ENCODE measurements at regions not wholly inside any gene's neighbourhood (a gene's known extent, or its start where the extent isn't known, plus 50 kb on each side); places are given as distances from the start of the nearest gene placed in this dataset.
"Not testable (repeated sequence)": the region's sequence is repeated elsewhere in the genome, so short reads cannot be mapped to it uniquely, and the experiment has no call there.

- not testable (repeated sequence) for DNase-seq (ENCODE audit: low read depth)
Measured at GRCh38 chr6:57985734-57986133, 668.3 kb downstream of the PRIM2 start.

- not testable (repeated sequence) for DNase-seq (ENCODE audit: low read depth)
Measured at GRCh38 chr6:57986584-57986983, 669.2 kb downstream of the PRIM2 start.

- peak; percentile 47 for DNase-seq (ENCODE audit: low read depth)
Measured at GRCh38 chr6:57989520-57990080, 672.2 kb downstream of the PRIM2 start.

- not testable (repeated sequence) for DNase-seq (ENCODE audit: low read depth)
Measured at GRCh38 chr6:57998858-57999619, 681.6 kb downstream of the PRIM2 start.

GRCh38 chr6:58000233-58000632 lies 682.8 kb downstream of the PRIM2 start:
- DNase-seq (ENCODE audit: low read depth): not testable (repeated sequence)

- DNase-seq (ENCODE audit: low read depth): peak; percentile 24
Measured at GRCh38 chr6:58003417-58004167, 686.2 kb downstream of the PRIM2 start.

GRCh38 chr6:58007334-58008000 lies 690.0 kb downstream of the PRIM2 start:
- DNase-seq (ENCODE audit: low read depth): peak; percentile 67

GRCh38 chr6:58008001-58008335 lies 690.5 kb downstream of the PRIM2 start:
- not testable (repeated sequence) for DNase-seq (ENCODE audit: low read depth)

- not testable (repeated sequence) for DNase-seq (ENCODE audit: low read depth)
Measured at GRCh38 chr6:58011954-58012600, 694.6 kb downstream of the PRIM2 start.

GRCh38 chr6:58016614-58017013 lies 699.2 kb downstream of the PRIM2 start:
- not testable (repeated sequence) for DNase-seq (ENCODE audit: low read depth)

- DNase-seq (ENCODE audit: low read depth): not testable (repeated sequence)
Measured at GRCh38 chr6:58028188-58028587, 710.8 kb downstream of the PRIM2 start.

GRCh38 chr6:58038213-58038612 lies 720.8 kb downstream of the PRIM2 start:
- not testable (repeated sequence) for DNase-seq (ENCODE audit: low read depth)

GRCh38 chr6:58046584-58046983 lies 729.2 kb downstream of the PRIM2 start:
- DNase-seq (ENCODE audit: low read depth): not testable (repeated sequence)

GRCh38 chr6:58047389-58047788 lies 730.0 kb downstream of the PRIM2 start:
- DNase-seq (ENCODE audit: low read depth): not testable (repeated sequence)

GRCh38 chr6:58047865-58048264 lies 730.4 kb downstream of the PRIM2 start:
- DNase-seq (ENCODE audit: low read depth): peak; percentile 18

GRCh38 chr6:58055465-58056176 lies 738.2 kb downstream of the PRIM2 start:
- peak; percentile 36 for DNase-seq (ENCODE audit: low read depth)

- DNase-seq (ENCODE audit: low read depth): peak; percentile 71
Measured at GRCh38 chr6:58059701-58060100, 742.3 kb downstream of the PRIM2 start.

GRCh38 chr6:58063542-58063941 lies 746.1 kb downstream of the PRIM2 start:
- not testable (repeated sequence) for DNase-seq (ENCODE audit: low read depth)

GRCh38 chr6:58067867-58068548 lies 750.6 kb downstream of the PRIM2 start:
- not testable (repeated sequence) for DNase-seq (ENCODE audit: low read depth)

- DNase-seq (ENCODE audit: low read depth): no peak
Measured at GRCh38 chr6:58073263-58073662, 755.8 kb downstream of the PRIM2 start.

Measured in M059J (cell line).